HG03045 (cell line): ENCODE measurements at regions not wholly inside any gene's neighbourhood (a gene's known extent, or its start where the extent isn't known, plus 50 kb on each side); places are given as distances from the start of the nearest gene placed in this dataset.

Experiments
- ATAC-seq: cut with Tn5 transposase; IDR thresholded peaks from one replicate; pipeline ENCODE4 v1.9.1; 2021; ENCODE audit warnings: mild to moderate bottlenecking, moderate library complexity; ENCODE audit not compliant: unreplicated experiment

DNA sequence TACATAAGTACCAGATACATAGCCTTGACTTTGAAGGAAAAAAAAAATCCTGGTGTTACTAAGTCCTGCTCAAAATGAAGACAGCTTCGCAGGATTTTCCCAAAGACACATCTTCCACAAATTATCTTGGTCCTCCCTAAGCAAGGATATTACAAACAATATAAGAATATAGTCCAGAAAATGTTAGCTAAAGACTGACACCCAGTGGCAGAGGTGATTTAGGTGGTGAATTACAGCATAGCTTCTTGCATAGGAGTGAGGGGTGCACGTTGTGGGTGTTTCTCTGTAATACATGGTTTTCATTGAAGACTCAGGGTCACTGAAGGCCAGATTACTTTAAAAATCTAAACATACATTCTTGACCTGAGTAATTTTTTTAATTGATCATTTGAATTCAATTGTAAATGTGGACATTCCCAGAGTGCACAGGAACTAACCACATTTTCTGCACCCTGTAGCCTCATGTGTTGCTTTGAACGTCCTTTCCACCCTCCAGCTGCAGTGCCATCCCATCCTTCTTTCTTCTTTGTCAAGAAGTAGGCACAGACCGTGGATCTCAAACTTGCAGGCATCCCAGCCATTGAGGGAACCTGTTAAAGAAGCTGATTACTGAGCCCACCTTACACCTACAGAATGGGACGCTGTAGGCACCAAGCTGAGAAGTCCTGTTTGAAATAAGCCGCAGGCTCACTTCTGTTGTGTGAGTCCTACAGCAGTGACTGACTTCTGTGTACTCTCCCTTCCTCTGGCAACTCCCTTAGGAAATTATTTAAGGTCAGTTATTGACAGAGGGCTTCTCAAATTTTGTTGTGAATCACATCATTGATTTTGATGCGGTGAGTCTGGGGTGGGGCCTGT, 102.6 kb downstream of the PERP start:
- ATAC-seq, result no peak

DNA sequence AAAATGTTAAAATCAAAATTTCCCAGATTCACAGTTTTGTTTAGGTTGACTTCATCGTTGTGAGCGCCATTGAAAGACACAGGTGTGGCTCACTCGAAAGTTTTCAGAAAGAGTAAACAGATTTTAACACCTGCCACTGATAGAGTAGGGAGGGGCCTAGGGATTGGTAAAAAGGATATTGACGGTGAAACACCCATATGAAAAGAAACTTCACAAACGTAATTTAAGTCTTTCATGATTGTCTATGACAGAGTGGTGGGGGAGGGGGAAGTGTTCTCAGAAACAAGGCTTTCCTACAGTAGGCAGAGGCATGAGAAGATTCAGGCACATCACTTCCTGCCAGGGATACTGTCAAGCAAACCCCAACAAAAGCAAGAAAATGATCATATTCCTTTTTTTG, 101.4 kb downstream of the PERP start:
- no peak for ATAC-seq

DNA sequence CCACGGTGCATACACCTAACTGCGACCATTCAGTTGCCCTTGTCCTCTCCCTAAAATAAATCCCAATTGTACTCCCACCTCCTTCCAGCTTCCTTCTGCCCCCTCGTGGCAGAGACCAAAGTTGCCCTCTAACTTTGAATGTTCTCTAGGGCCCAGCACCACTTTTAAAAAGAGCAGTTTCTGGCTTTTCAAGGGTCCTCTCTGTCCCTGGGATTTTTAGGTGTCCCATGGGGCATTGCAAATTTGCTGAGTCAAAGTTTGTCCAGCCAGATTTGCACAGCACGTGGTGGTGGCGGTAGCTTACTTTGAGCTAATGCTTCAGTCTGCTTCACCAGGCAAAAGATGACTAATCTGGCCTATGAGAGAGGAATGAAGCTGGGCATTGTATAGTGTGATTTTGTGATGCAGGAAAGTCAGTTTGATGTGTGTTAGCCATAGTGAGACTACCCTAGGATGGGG, 100.2 kb downstream of the PERP start:
- ATAC-seq, result no peak

DNA sequence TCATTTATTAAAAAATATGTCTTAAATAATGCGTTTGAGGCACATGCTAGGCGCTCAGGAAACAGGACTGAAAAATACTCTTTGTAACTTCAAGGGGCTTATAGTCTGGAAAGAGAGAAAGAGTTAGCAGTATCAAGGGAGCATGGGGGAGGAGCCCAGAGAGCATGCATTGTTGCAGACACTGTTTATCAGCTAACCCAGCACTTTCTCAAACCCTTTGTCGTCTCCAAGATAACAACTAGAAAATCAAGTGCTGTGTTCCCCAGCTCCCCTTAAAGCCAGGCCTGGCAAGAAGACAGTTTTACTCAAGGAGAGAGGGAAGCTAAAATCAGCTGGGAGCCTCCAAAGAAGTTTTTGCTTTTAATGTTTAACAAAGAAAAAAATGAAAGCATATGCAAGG, 98.4 kb downstream of the PERP start:
- no peak for ATAC-seq

DNA sequence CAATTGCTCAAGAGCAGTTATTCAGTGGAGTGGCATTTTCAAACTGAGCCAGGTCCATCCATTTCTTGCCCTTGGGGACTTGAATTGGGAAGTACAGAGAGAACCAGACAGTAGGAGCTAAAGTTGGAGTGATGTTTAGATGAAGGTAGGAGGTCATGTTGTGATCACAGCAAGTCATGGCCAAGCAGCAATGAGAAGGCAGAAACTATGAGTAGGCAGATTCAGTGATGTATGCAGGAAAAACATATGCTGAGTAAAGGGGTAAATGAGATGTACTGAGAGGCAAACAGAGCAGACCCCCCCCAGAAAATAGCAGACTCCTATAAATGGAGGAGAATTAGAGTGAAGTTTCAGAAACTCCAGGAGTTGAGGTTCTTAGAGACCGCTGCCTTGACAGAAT, 95.8 kb downstream of the PERP start:
- no peak for ATAC-seq

DNA sequence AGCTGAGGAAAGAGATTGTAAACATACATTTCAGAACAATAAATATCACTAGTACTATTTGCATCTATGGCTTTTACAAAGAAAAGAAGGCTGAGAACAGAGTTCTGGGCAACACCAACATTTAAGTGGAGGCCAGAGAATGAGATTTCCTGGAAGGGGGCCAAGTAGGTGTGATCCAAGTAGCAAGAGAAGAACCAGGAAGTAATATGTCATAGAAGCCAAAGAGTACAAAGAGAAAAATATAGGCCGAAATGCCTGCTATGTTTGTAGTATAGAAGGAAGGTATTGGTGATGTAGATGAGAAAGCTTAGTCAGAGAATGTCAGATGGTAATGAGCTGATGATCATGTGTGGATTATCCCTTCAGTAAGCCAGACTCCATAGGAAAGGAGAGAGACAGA, 94.5 kb downstream of the PERP start:
- ATAC-seq, result no peak

DNA sequence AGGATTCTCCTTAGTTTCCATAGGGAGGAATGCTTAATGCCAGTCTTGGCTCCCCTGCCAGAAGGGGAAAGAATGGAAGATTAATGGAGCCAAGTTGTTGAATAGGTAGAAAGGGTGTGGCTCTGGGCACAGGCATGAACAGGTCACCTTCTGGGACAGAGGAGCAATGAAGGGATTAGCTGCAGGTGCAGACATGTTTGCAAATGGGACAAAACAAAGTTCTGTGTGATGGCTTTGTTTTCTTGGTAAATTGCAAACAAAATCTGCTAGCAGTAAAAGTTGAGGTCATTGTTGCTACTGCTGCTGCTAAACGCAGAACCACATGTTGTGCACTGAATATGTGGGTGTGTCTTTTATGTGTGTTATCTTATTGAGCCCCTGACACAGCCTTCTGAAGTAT, 93.3 kb downstream of the PERP start:
- no peak for ATAC-seq

DNA sequence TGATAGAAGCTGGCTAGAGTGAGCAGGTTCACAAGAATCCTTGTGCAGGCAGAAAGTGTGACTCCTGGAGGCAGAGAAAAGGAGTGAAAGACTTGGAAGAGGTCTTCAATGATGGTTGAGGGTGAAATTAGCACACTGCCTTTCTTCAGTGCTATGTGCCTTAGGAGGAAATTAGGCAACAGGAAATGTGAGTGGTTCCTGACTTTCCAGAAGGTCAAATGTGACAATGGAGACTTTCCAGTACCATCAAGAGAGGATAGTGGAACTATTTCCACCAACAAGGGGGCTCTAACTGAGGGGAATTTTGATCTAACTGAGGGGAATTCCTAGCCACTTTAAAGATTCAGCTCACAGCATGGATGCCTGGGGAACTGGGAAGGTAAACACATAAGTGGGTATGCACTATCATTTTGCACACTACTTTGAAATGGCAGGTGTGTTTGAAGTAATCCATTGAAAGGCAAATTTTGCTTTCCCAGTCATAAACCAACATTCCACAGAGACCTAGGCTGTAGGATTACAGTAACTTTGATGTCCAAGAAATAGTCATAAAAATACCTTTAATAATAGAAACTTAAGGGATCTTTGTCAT, 90.0 kb downstream of the PERP start:
- ATAC-seq, result no peak

DNA sequence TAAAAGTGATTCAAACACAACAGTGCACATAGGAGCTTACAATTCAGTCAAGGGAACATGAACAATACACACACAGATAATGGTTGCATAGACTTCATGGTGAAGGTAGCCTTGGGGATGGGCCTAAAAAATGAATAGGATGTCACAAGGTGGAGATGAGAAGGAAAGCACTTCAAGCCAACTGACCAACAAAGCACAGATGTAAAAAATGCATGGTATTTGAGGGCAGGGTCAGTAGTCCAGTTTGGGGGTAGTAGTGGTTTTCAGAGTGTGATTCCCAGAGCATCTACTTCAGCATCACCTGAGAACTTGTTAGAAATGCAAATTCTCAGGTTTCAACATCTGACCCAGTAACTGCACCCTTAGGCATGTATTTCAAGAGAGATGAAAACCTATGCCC, 88.9 kb downstream of the PERP start:
- no peak for ATAC-seq

DNA sequence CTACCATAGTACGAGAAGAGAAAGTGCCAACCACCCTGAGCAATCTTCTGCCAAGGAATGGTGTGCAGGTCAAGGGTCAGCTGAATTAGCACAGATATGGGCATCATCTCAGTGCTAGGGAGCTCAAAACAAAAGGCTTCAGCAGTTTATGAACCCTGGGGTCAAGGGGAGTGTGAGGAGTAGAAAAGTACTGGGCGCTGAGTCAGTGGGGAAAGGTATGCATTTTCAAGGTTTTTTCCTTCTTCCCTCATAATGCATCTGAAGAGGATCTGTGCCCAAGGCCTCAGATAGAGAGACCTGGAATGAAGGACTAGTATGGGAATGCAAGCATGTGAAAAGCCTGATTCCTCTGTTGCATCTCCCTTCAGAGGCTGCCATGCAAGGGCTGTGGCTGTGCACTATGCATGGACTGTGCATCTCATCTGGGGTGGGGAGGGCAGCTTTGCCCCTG, 81.7 kb downstream of the PERP start:
- no peak for ATAC-seq

DNA sequence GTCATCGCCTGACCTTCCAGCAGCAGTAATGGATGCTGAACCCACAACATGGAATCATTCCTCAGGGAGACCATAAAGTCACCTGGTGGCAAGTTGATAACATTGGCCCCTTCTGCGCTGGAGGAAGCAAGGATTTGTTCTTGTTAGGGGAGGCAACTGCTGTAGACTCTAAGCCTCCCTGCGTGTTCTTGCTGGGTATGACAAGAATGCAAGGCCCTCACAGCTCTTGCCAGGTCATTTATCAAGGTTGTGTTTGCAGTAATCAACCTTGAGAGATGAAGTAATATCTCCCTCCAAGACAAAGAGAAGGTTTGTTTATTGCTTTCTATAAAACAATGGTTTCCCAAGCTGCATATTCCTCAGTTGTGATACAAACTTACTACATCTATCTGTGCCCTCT, 80.9 kb downstream of the PERP start:
- ATAC-seq, result no peak

DNA sequence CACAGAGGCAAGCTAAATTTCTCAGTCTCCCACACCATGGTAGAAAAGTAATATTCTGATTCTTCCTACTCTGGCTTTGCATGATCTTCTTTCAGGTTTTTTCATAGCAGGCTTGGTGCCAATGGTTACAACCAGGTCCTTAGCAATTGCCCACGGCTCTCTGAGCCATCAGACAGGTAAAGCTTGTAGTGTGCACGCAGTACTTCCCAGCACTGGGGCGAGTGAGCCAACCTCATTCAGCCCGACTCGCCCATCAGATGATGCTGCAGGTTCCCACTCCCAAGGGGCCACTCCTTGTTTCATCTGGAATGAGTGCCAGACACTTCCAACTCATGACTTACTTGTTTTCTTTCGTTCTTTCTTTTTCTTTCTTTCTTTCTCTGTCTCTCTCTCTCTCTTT, 78.3 kb downstream of the PERP start:
- ATAC-seq, result no peak

DNA sequence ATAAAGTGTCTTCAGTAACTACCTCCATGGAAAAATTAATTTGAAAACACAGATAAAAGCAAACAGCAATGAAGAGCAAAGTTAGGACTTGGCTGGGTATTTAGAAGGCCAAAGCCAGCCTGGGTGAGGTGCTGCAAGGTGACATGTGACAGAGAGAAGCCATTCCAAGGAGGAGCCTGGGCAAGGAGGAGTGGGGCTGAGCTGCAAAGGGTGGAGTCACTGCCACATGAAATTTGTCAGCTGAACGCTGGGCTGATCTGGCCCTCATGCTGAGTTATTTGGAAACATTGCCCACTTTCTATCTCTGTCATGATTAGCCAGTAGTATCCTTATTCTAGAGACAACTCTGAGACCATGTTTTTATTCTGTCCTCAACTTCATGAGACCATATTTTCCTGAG, 76.3 kb downstream of the PERP start:
- no peak for ATAC-seq

DNA sequence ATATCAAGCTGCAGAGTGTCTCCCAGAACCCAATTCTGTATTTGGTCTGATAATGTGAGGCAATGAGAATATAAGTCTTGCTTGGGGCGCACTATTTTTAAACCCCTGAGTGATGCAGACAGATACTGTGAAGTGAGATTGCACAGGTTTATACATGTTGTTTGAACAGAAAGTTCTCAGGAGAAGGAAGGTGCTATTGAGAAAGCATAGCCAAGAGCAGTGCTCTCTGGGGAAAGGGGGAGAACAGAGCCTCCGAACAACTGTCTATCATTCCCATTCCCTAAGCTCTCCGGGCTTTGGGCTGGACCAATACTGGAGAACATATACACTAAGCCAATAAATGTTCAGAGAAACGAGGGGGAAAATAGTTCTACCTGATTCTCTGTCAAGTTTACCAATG, 75.8 kb downstream of the PERP start:
- no peak for ATAC-seq

DNA sequence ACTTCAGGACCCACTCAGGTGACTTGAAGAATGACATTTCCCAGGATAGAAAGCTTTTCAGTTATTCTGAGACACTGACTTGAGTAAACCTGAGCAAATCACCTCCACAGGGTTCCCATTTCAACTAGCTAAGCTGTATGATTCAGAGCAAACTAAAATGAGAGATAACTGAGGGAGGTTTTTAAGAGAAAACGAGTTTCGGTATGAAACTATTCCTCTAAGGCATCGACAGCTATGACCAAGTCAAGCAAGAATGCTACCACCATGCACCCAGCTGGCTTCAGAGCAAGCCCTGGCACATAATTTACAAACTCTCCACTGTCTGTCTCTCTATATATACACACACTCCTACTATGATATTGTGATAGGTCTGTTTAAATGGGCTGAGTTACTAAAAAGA, 75.4 kb downstream of the PERP start:
- ATAC-seq, result no peak

DNA sequence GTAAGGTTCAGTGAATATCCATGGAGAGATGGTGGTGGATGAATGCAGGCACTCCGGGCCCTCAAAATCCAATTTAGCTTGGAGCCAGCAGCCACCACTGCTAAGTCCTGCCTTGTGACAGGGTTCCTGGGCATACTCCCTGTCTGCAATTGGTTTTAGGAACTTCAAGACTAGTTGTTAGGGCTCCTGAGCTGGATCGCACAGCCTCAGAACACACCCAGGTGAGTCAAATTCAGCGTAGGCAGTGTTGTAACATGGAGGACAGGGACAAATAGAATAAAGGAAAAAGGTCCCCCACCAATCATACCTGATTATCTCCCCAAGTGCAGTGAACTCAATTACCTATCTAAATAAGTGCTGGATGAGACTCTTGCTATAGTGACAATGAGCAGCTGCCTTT, 74.6 kb downstream of the PERP start:
- ATAC-seq, result no peak

DNA sequence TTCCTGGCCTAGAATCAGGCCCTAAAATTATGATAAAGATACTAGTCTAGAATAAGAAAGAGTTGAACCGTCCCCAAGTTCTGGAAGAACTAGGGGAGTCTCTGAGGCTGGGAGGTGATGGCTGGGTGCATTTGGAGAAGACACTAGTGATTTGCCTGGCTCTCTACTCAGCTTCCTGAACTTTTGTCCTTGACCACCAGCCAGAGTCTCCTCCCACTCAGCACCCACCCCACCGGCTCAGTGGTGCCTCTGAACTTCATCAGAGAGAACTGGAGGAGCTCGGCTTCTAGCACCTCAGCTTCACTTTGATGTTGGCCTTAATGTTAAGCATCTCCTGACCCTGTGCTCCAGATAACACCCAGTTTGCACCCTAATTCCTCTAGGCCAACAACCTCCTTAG, 73.0 kb downstream of the PERP start:
- ATAC-seq, result no peak

DNA sequence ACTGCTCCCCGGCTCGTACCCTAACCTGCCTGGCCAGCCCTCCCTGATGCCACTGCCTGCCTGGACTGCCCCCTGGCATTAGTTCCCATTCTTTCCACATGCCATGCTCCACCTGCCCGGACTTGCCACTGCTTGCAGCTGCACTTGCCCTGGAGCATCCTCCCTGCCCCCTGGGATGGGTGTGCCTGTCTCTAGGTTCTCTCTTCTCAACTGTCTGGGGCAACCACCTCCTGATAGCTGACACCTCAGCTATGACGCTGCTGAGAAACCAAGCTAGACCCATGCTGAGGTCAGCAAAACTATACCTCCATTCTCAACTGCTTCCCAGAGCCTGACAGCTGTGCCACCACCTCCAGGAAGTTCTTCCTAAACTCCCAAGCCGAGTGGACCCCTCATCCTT, 72.1 kb downstream of the PERP start:
- no peak for ATAC-seq

DNA sequence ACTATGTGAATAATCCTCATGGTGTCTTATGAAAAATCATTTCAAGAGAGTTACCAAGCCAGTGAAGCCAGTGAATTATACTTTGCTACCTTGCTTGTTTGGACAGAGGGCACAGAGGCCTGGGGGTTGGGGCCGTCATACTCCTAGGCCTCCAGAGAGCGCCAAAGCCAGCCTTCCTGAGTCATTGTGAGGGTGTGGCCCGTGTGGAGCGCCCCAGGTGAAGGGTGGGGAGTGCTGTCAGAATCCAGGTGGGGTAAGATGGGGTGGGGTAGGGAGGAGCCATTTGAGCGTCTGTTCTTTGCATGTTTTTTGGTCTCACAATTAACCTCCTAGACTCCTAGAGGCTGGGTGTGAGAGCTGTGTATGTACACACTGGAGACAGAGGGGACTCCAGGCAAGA, 71.1 kb downstream of the PERP start:
- ATAC-seq, result no peak

DNA sequence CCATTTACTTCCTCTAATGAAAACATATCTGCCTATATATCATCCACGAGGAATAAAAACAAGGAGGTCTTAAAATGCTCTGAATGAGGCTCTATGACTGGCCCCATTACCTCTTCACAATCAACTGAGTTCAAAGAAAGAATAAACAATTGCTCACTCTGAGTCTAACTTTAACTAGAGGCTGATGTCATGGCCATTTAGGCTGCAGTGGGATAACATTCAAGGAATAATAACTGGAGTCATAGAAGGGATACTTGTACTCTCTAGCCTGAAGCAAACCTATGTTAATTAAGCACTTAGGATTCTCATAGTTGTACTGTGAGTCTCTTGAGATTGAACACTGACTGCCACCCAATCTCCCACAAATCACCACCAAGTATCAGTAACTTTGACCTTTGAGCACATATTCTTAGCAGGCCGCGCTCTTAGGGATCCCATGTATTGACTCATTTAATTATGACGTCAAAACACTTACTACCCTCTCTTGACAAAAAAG, 70.2 kb downstream of the PERP start:
- no peak for ATAC-seq

DNA sequence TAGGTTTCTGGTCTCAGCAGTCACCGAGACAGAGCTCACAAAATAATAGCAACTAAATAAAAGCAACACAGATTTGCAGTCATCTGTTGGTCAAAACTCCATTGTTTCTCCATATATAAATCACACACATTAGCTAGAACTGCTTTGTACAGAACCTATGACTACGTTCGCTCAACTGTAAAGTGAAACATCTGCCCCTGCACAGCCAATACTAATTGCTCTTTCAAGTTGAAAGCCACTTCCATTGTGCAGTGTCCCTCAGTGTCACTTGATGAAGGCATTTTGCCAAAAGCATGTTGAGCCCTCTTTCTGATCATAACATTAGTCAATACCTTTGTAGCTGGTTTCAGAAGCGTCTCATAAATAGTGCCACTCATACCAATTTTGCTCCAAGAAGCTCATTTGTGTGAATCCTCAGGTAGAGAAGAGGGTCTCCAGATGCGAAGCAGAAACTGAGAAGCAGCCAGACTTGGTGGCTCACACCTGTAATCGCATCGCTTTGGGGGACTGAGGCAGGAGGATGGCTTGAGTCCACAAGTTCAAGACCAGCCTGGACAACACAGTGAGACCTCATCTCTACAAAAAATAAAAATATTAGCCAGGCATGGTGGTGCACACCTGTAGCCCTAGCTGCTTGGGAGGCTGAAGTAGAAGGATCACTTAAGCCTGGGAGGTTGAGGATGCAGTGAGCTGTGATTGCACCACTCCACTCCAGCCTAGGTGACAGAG, 68.9 kb downstream of the PERP start:
- no peak for ATAC-seq
